ENCODE measurements at regions not wholly inside any gene's neighbourhood (a gene's known extent, or its start where the extent isn't known, plus 50 kb on each side); places are given as distances from the start of the nearest gene placed in this dataset.
"Not testable (repeated sequence)": the region's sequence is repeated elsewhere in the genome, so short reads cannot be mapped to it uniquely, and the experiment has no call there.

DNA sequence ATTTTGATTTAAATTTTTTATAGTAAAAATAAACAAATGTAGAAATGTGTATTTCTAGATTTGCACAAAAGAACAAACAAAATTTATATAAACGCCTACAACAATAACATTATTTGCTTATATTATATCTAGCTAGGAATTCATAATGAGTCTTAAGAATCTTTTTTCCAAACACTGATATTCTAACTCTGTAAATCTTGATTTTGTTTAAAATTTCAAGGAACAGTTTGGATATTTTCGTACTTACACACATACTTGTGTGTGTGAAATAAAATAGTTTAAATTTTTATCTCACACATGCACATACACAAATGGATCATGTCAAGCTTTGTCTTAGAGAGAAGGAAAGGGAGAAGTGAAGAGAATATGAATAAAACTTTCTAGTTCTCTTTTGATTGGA, 868.1 kb downstream of the LTN1 start:
- DNase-seq (ENCODE audit: low read depth in 4 of 4, low spot score in 3 of 4) = no peak

GRCh38 chr21:28118570-28118969, 874.1 kb downstream of the LTN1 start:
- DNase-seq (ENCODE audit: low read depth in 4 of 4, low spot score in 3 of 4) = no peak

DNA sequence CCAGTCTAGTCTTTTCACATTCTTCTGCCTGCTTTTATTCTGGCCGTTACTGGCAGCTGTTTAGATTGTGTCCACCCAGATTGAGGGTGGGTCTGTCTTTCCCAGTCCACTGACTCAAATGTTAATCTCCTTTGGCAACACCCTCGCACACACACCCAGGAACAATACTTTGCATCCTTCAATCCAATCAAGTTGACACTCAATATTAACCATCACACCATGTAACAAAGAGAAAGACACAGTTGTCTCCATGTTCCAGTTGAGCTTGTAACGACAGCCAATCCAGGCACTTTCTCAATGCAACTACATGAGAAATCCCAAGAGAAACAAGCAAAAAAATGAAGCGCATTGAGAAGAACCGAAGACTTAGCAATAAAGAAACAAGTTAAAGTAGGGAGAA, 877.7 kb downstream of the LTN1 start:
- DNase-seq (ENCODE audit: low read depth in 4 of 4, low spot score in 3 of 4) = not testable (repeated sequence)

DNA sequence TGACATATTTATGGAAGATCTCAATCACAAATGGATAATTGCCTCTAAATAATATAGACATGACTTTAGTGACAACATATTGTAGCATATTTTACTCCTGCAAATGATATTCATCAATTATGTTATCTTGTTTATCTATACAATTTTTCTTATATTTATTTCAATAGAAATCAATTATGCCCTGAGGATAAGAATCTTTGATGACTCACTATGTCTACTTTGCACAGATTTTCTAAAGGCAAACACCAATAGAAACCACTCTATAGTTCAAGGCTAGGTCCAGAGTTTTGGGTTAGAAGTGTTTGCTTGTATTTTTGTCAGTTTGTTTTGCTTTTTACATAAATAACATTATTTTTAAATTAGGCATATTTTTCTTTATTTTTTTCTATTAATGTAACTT, 879.0 kb downstream of the LTN1 start:
- no peak for DNase-seq (ENCODE audit: low read depth in 4 of 4, low spot score in 3 of 4)

DNA sequence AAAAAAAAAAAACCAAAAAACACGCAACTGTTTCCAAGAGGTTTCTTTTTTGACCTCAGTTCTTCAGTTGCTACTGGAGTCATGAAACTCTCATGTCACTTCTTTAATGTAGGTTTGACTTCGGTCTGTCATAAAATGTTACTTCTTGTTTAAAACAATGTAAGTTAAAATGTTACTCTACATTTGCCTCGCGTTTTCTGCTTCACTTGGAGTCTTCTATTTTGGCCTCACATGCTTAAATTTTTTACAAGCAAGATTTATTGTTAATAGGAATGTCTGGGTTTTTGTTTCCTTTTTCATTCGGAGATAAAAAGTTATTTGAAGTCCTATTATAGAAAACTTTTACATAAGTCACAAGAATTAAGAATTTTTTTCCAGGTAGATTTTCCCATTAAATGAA, 880.2 kb downstream of the LTN1 start:
- DNase-seq (ENCODE audit: low read depth in 4 of 4, low spot score in 3 of 4) = no peak

GRCh38 chr21:28111151-28111619, 881.5 kb downstream of the LTN1 start:
- peak; percentile 71 to 88 (median 80) for DNase-seq (ENCODE audit: low read depth in 4 of 4, low spot score in 3 of 4)

GRCh38 chr21:28110716-28111115, 882.0 kb downstream of the LTN1 start:
- no peak for DNase-seq (ENCODE audit: low read depth in 4 of 4, low spot score in 3 of 4)

DNA sequence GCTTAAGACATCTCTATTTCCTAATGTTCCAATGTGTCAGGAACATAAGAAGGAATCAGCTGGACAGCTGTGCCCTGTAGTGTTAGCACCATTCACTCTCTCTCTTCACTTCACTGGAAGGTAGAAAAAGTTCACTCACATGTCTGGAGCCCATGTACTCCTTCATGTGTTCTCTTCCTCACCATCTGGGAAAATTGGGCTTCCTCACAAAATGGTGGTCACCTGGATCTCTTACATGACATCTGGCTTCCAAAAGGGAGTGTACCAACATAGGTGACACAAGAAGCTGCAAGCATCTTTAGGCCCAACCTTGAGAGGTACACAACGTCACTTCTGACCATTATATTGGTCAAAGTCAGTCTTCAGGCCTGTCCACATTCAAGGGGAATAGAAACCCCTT, 882.6 kb downstream of the LTN1 start:
- DNase-seq (ENCODE audit: low read depth in 4 of 4, low spot score in 3 of 4) = no peak

GRCh38 chr21:28106370-28106890, 886.2 kb downstream of the LTN1 start:
- no peak for DNase-seq (ENCODE audit: low read depth in 4 of 4, low spot score in 3 of 4)

GRCh38 chr21:28104346-28104745, 888.3 kb downstream of the LTN1 start:
- DNase-seq (ENCODE audit: low read depth in 4 of 4, low spot score in 3 of 4) = no peak

DNA sequence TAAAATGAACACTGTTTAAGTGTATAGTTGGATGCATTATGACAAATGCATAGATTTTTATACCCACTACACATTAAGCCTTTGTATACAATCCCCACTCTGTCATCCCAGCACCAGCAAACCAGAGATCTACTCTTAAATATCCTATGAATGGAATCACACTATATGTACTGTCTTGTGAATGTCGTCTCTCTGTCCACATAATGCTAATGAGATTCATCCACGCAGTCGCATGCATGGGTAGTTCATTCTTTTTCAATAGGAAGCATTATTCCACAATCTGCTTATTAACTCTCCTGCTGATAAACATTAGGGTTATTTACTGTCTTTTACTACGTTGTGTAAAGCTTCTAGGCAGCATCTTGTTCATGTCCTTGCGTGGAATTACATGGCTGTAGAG, 892.3 kb downstream of the LTN1 start:
- DNase-seq (ENCODE audit: low read depth in 4 of 4, low spot score in 3 of 4) = no peak

- no peak for DNase-seq (ENCODE audit: low read depth in 4 of 4, low spot score in 3 of 4)
Measured at GRCh38 chr21:28099001-28099705, 893.5 kb downstream of the LTN1 start.

GRCh38 chr21:28091466-28091865, 901.2 kb downstream of the LTN1 start:
- no peak for DNase-seq (ENCODE audit: low read depth in 4 of 4, low spot score in 3 of 4)

DNA sequence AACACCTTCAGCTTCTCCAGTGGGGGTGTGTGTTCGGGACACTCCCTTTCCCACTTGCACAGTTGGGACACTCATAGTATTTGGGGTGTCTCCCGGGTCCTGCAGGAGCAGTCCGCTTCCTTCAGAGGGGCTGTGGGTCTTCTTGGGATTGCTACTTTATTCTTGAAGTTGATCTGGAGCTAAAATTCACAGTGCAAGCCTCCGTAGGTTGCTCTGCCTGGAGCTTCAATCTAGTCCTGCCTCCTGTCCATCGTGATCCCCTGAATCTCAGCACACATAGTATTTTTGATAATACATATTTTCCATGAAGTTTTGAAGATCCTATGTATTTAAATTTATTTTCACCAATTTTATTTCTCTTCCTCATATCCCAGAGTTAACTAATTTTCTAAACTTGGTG, 902.1 kb downstream of the LTN1 start:
- no peak for DNase-seq (ENCODE audit: low read depth in 4 of 4, low spot score in 3 of 4)

- no peak for DNase-seq (ENCODE audit: low read depth in 4 of 4, low spot score in 3 of 4)
Measured at GRCh38 chr21:28089599-28090441, 902.9 kb downstream of the LTN1 start.

GRCh38 chr21:28086861-28087581, 905.7 kb downstream of the LTN1 start:
- DNase-seq (ENCODE audit: low read depth in 4 of 4, low spot score in 3 of 4) = no peak

DNA sequence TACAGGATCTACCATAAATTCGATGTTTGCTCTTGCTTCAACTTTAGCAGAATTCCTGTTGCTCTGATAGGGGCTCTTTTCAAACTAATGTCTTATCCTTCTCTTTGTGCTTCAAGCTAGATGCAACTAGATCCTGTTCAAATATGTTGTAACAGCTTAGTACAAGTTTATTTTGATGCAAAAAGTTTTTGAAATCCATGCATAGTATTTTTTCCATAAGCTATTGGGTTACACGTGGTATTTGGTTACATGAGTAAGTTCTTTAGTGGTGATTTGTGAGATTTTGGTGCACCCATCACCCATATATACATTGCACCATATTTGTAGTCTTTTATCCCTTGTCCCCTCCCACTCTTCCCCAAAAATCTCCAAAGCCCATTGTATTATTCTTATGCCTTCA, 907.7 kb downstream of the LTN1 start:
- DNase-seq (ENCODE audit: low read depth in 4 of 4, low spot score in 3 of 4) = no peak

DNA sequence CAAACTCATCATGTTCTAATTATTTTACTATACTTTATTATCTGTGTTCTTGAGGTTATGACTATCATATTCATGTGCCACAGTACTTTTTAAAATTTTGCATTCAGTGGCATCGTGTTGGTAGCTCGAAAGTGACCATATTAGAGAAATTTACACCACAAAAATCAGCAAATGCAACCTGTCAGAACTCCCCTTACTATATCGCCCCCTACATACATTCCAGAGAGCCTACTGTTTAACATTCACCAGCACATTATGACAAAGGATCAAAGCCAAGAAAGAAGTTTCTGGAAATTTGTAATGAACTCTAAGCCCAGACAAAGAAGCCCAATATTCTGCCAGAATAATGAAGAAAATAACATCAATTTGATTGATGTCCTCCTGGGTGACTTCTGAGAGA, 909.3 kb downstream of the LTN1 start:
- DNase-seq (ENCODE audit: low read depth in 4 of 4, low spot score in 3 of 4) = no peak

DNA sequence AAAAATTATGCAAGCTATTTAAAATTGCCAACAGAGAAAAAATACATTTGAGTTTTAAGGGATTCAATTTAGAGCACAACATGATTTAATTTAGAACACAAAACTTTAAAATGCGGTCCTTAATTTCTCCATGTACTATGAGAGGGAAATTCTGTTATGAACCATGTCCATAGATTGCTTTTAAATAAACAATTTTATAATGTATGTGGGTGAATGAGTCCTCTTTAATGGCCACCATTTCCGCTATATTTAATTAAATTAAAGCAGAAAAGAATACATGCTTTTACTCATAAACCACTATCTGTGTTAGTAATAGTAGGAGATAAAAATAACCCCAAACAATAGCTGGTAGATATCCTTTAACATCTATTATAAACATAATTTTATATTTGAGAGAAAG, 914.6 kb downstream of the LTN1 start:
- no peak for DNase-seq (ENCODE audit: low read depth in 4 of 4, low spot score in 3 of 4)

DNA sequence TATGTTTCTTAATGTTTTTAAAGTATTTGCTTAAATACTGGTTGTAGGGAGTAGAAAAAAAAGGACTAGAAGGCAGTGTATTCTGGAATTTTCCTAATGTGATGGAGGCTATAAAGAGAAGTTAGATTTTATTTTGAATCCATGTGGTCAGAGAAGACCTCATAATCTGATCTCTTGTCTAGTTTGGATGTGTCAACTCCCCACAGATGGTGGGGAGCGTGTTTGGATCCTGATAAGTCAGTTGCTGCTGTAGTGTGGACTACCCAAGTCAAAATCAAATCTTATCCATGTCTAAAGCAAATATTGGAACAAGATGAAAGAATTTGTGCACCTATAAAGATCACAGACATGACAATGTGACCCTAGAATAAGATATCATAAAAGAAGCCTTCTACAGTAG, 918.0 kb downstream of the LTN1 start:
- no peak for DNase-seq (ENCODE audit: low read depth in 4 of 4, low spot score in 3 of 4)

DNA sequence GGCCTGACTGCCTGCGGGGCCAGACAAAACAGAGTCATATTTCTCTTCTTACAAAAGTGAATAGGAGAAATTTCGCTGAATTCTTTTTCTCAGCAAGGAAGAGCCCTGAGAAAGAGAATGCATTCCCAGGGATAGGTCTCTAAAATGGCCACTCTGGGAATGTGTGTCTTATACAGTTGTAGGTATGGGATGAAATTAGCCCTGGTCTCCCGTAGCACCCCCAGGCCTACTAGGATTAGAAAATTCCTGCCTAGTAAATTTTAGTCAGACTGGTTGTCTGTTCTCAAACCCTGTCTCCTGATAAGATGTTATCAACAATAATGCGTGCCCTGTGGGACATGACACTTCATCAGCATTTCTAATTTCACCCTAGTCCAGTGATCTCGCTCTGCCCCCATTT, 920.1 kb downstream of the LTN1 start:
- no peak for DNase-seq (ENCODE audit: low read depth in 4 of 4, low spot score in 3 of 4)
